T47D (cell line): ENCODE measurements at regions not wholly inside any gene's neighbourhood (a gene's known extent, or its start where the extent isn't known, plus 50 kb on each side); places are given as distances from the start of the nearest gene placed in this dataset.

ENCODE experiments used
- DNase-seq, 2 experiments: peaks; one replicate each; pipeline versions ENCODE4 v3.0.0 to v3.0.0-alpha.2; 2011 to 2012; ENCODE audit warnings: low read depth in 1 of 2, low spot score in 1 of 2
- JUND ChIP-seq: IDR thresholded peaks from 2 replicates; pipeline ENCODE4 v1.6.1; 2012; ENCODE audit warnings: low read depth
- in situ Hi-C: cut with HindIII; loops from 2 replicates; pipeline ENCODE4 v1.10.0; 2016; ENCODE audit warnings: low sequenced_read_pairs, low pct_unique_long_range_greater_than_20kb

DNA sequence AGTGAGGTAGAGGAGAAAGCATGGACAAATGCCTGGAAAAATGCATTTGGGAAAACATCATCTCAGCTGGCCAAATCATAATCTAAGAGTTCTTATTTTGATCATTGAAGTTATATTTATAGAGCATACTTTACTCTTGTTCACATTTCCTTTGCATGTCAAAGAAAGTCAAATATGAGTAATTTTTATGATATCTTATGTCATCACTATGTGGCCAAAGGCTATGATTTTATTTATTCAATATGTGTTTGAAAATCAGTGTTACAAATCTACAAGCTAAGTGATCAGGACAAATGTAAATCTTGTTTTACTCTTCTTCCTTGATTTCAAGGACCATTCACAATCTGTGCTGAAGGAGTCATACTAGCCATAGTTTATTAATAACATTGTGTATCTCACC, 237.2 kb upstream of the DPH6 start:
- in situ Hi-C loops, result no loop called here
- no peak for TF ChIP-seq JUND
- no peak for DNase-seq

GRCh38 chr15:35784745-35785144, 238.8 kb upstream of the DPH6 start:
- no peak for TF ChIP-seq JUND
- in situ Hi-C loops, result no loop called here
- DNase-seq, result no peak

- TF ChIP-seq JUND, result no peak
- in situ Hi-C loops, result no loop called here
- DNase-seq, result no peak
Measured at GRCh38 chr15:35810007-35810406, 264.0 kb upstream of the DPH6 start.

GRCh38 chr15:35813573-35813972, 267.6 kb upstream of the DPH6 start:
- TF ChIP-seq JUND, result no peak
- in situ Hi-C loops, result no loop called here
- DNase-seq, result no peak

GRCh38 chr15:35818846-35819245, 272.9 kb upstream of the DPH6 start:
- TF ChIP-seq JUND, result no peak
- in situ Hi-C loops, result no loop called here
- no peak for DNase-seq

GRCh38 chr15:35822153-35822552, 276.2 kb upstream of the DPH6 start:
- no peak for TF ChIP-seq JUND
- in situ Hi-C loops, result no loop called here
- DNase-seq, result no peak

GRCh38 chr15:35827141-35827540, 281.2 kb upstream of the DPH6 start:
- DNase-seq, result peak in 1 of 2 experiments; percentile 32
- in situ Hi-C loops, result no loop called here
- TF ChIP-seq JUND, result no peak

GRCh38 chr15:35827911-35828310, 281.9 kb upstream of the DPH6 start:
- DNase-seq, result no peak
- in situ Hi-C loops, result no loop called here
- TF ChIP-seq JUND, result no peak

DNA sequence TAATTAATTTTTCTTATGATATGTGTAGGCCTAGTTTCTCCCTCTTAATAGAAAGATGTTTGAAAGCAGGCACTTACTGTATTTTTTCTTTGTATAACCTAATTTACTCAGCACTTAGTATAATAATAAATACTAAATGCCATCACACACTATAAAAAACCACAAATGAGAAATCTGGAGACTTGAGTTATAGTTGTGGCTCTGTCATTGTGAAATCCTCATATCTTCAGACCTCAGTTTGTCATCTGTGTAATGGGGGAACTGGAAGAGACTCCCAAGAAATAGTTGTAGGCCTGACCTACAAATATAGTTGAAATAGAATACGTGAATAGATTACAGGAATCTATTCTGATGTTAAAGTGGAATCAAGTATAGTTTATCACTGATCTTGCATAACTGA, 287.6 kb upstream of the DPH6 start:
- no peak for DNase-seq
- TF ChIP-seq JUND, result no peak
- in situ Hi-C loops, result no loop called here

GRCh38 chr15:35834216-35834830, 288.4 kb upstream of the DPH6 start:
- in situ Hi-C loops, result no loop called here
- TF ChIP-seq JUND, result no peak
- no peak for DNase-seq

GRCh38 chr15:35834866-35835265, 288.9 kb upstream of the DPH6 start:
- TF ChIP-seq JUND, result no peak

GRCh38 chr15:35838424-35839111, 292.6 kb upstream of the DPH6 start:
- no peak for TF ChIP-seq JUND
- no peak for DNase-seq
- in situ Hi-C loops, result no loop called here

More at GRCh38 chr15:35834866-35835265, 288.9 kb upstream of the DPH6 start:
- in situ Hi-C loops, result no loop called here
- no peak for DNase-seq

DNA sequence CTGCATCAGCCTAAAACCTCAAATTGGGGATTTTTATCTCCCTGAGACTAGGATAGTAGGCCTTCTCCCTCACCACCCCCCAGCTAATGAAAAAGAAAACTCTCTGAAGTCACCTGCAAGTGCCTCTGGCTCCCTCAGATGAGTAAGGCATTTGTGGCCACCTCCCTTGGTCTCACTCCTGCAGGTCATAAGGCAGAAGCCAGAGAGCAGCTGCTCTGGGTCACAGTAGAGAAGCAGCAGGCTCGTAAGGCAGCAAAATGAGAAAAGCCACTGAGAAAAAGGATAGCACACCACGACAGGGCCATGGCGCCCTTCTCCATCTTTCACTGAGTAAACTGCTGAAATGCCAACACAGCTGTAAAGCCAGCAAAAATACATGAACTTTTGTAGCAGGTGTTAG, 296.7 kb upstream of the DPH6 start:
- in situ Hi-C loops, result no loop called here
- TF ChIP-seq JUND, result no peak
- DNase-seq, result no peak

GRCh38 chr15:35843498-35843897, 297.5 kb upstream of the DPH6 start:
- TF ChIP-seq JUND, result no peak
- in situ Hi-C loops, result no loop called here

More at GRCh38 chr15:35843498-35843897, 297.5 kb upstream of the DPH6 start:
- no peak for DNase-seq
